Left cardiac atrium (tissue), 4 donors: ENCODE measurements at regions not wholly inside any gene's neighbourhood (a gene's known extent, or its start where the extent isn't known, plus 50 kb on each side); places are given as distances from the start of the nearest gene placed in this dataset.
"Not testable (repeated sequence)": the region's sequence is repeated elsewhere in the genome, so short reads cannot be mapped to it uniquely, and the experiment has no call there.

Experiments
- ATAC-seq, 2 donors: fragments of 200-7000 bp; cut with Tn5 transposase; one replicate each; pipeline ENCODE4 v1.9.1; 2020; ENCODE audit warnings: mild to moderate bottlenecking in 2 of 2, moderate library complexity in 2 of 2
- DNase-seq: peaks from one replicate; pipeline ENCODE4 v3.0.0-alpha.2; 2020
- intact Hi-C, 2 donors: fragments of 100-400 bp; cut with DNase I; formaldehyde crosslinking; loops; one replicate each; pipeline versions ENCODE4 v1.14.1 to v1.15.1; 2022 to 2023
- donor health status: DM: no; HTN: yes; CAD: no.
- donor health status: DM: no; HTN: yes; CAD: no; lungs with severe emphysema.
- donor health status: DM: yes; HTN: yes; CAD: no.
- donor health status: Dilated cardiomyopathy.

DNA sequence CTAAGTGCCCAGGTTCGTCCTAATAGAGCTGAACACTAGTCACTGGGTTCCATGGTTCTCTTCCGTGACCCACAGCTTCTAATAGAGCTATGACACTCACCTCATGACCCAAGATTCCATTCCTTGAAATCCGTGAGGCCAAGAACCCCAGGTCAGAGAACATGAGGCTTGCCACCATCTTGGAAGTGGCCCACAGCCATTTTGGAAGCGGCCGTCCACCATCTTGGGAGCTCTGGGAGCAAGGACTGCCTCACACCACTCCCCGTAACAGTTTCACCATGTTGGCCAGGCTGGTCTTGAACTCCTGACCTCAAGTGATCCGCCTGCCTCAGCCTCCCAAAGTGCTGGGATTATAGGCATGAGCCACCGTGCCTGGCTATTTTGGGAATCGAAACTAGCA, 75.0 kb upstream of the MTAP start:
- intact Hi-C loops, DNase-seq, ATAC-seq: not testable (repeated sequence)

DNA sequence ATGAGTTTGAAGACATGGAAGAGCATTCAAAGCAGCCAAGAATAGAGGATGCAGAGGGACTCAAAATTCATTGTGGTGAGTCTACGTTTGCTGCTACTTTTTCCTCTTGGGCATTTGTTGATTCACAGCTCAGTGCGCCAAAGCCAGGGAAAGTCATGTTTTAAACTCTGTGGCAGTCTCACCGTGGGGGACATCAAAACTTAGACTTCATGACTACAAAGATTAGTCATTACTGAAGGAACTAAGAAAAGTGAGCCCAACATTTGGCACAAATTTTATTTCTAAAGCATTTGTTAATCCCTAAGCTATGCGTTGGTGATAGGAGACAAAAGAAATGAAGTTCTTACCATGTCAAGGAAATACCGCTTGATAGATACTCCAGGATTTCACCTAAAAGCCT, 73.7 kb upstream of the MTAP start:
- ATAC-seq: no peak
- no peak for DNase-seq
- intact Hi-C loops: no loop called here

DNA sequence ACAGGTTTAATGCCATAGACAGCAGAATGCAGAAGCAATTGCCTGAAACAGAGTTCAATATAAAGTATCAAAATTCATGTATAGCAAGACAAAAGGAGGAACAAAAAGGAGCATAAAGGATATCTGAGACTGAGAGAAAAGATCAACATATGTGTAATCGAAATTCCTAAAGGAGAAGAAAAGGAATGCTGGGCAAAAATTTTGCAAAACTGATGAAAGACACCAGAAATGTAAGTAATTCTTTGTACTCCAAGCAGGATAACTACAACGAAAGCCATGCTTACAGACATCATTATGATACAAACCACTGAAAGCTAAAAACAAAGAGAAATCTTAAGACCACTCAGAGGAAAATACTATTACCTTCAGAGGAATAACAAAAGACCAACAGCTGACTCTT, 72.8 kb upstream of the MTAP start:
- ATAC-seq (no peak), DNase-seq (no peak)
- intact Hi-C loops: no loop called here

DNA sequence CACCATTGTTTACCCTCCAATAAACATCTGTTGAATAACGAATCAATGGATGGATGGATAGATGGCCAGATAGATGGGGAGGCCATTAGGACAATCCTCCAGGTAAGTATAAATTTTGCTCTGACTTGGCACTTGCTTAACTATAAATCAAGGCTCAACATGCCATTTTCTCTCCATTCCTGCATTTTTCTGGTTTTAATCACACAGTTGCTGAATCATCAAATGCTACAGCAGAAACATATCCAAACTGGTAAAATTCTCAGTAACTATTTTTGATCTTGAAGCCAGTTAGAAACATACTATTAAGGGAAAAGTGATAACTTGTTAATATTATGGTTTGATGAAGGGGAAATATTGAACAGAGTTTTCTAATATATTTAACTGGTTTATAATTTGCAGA, 71.5 kb upstream of the MTAP start:
- DNase-seq: no peak
- intact Hi-C loops: no loop called here
- no peak for ATAC-seq

DNA sequence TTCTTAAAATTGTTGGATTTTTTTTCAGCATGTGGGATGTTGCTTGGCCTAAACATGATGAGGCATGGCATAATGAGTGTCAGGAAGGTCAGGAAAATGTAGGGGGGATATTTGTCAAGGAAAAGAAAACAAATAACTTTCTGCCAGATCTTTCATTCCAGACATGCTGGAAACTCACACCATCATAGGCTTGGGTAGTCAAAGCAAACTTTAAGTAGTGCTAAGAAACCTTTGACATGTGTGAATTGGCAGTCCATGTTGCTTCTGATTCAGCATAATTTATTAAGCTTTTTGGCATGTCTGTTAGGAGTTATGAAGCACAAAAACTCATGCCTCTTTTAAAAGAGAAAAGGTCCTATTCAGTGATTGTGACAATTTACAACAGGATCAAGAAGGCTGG, 61.3 kb upstream of the MTAP start:
- intact Hi-C loops: no loop called here
- DNase-seq (no peak), ATAC-seq (peak in 1 of 2 donors; percentile 38)

DNA sequence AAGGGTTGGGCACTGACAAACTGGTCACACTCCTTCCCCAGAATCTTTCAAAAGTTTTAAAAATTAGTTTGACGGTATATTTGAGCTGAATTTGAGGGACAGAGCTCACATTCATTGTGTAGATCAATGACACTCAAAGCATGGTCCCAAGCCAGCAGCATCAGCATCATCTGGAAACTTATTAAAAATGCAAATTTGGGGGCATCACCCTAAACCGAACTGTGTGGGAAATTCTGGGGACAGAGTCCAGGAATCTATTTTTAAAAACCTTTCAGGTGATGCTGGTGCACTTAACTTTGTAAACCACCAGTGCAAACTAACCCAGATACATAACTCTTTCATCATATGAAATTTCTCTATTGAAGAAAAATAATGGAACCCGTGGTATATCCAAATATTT, 58.1 kb upstream of the MTAP start:
- no peak for DNase-seq
- no peak for ATAC-seq
- intact Hi-C loops: no loop called here

DNA sequence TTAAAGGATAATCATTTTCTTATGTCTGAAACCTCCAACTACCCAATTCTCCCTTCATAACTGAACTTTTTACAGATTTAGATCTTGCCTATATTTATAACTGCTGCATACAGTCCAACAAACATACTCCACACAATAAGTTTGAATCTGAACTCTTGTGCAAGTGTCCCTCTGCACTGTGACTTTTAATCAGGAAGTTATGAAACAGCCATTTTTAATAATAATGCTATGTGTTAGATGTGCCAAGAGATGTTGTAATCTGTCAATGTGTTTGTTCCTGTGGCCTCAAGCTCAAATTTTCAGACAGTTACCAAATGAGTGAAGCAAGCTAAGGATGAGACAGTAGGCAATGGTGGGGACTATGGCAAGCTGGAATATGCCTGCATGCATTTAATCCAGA, 57.6 kb upstream of the MTAP start:
- ATAC-seq (peak; percentile 39 to 41), DNase-seq (no peak)
- intact Hi-C loops: no loop called here

DNA sequence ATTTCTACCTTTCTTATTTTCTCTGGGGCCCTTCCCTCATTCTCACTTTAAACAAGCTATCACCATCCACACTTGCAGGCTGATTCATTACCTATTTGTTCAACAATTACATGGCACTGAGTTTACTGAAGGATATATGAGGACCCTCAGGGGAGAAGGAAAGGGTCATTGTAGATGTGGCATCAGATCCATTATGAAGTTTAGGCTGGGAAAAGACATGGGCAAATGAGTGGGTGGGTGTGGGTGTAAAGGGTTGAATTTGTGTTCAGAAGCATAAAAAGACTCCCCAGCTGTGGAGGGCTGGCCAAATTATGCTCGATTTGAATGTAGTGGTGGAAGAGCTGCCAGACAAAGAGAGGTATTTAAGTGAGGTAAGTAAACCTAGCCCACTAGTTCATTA, 55.9 kb upstream of the MTAP start:
- no peak for ATAC-seq

DNA sequence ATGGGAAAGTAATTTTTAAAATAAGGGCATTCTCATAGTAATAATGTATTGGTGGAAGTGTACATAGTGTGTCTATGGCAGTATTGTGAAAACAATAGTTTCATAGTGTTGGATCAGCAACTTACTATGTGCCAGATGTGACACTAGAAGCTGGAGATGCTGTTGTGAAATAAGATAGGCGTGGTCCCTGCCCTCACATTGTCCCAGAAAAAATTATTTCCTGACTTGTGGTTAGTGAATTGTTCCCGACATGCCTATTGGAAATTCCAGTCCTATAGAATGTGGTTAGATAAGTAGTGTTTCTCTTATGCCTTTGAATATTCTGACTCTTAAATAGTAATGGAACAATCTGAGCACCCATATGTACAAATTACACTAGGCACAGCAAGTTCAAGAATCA, 55.3 kb upstream of the MTAP start:
- DNase-seq (no peak), ATAC-seq (no peak)
- intact Hi-C loops: no loop called here

More for the DNA sequence above, 55.9 kb upstream of the MTAP start:
- DNase-seq: no peak
- intact Hi-C loops: no loop called here

DNA sequence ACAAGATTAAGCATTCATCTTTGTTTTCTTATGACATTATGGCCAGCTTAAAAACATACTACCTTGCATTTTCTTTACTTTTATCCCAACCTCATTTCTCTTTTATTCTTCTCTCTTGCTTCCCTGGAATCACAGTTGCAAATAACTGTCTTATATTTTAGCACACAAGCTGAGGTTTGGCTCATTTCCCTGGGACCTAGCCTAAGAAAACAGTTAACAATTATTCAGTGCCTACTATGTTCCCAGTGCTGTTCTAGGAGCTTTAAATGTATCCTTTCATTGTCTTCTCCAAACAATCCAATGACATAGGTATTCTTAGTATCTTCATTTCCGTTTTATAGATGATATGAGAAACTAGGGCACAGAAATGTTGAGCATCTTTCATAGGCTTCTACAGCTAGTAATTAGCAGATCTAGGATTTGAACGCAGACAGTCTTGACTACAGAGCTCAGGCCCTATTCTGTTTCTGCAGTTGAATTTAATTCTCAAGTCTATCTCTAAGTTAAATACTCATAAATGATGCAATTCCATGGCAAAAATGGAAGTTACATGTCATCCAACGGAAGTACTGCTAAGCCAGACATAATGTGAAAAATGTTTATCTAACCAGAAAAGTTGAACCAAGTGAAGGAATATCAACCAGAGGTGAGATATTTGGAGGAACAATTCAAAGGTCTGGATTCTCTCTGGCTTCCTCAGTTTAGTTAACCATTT, 52.3 kb upstream of the MTAP start:
- ATAC-seq (no peak), DNase-seq (no peak)
- intact Hi-C loops: no loop called here

DNA sequence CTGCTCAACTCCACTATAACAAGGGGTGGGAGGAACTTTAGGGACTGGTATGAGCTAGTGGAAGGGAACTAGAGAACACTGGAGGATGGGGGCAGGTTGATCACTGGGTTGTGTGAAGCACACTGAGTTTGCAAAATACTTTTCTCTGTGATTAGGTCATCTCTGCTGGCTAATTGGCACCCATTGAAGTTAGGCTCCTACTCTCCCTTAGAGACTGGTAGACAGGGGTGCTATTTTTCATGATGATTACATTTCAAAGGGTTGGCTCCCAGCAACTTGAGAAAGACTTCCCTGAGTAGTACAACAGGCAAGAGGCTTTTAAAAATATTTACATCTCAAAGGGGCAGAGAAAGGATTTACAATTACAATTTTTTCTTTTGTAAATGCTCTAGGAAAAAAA, 50.4 kb upstream of the MTAP start:
- ATAC-seq: no peak
- DNase-seq: no peak
- intact Hi-C loops: no loop called here
